HG02571 (cell line): ENCODE measurements at regions not wholly inside any gene's neighbourhood (a gene's known extent, or its start where the extent isn't known, plus 50 kb on each side); places are given as distances from the start of the nearest gene placed in this dataset.
"Not testable (repeated sequence)": the region's sequence is repeated elsewhere in the genome, so short reads cannot be mapped to it uniquely, and the experiment has no call there.

Source experiments
- ATAC-seq: cut with Tn5 transposase; IDR thresholded peaks from one replicate; pipeline ENCODE4 v1.9.1; 2021; ENCODE audit warnings: mild to moderate bottlenecking, moderate library complexity; ENCODE audit not compliant: unreplicated experiment

- not testable (repeated sequence) for ATAC-seq
Observed at GRCh38 chr11:129764204-129764603, 51.4 kb upstream of the TMEM45B start.
